ENCODE measurements at regions not wholly inside any gene's neighbourhood (a gene's known extent, or its start where the extent isn't known, plus 50 kb on each side); places are given as distances from the start of the nearest gene placed in this dataset.
"Not testable (repeated sequence)": the region's sequence is repeated elsewhere in the genome, so short reads cannot be mapped to it uniquely, and the experiment has no call there.

DNA sequence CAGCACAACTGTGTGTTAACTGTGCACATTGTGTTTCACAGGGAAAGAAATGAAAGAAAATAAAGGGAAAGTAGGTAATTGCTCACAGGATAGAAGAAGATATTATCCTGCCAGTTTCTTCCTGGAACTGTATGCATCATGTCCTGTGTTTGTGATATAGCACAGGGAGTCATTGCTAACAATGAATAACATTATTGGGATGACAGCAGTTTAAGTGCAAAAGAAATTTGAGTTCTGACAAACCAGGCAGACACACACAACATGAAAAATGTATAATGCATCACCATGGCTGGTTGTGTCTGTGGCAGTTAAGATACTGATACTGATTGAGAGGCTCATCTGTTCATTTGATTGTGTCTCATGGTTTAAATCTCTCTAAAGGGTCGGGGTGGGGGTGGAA is 145.4 kb downstream of the SPATA31D1 start:
- Histone ChIP-seq H3K27ac (ENCODE audit: low read length) (no peak overlapping the region), H3K4me3 (ENCODE audit: low read length) (no peak overlapping the region), H3K9me3 (ENCODE audit: control insufficient read depth, low read length) (no peaks in the 10 kb centered on the region), H3K27me3 (ENCODE audit: control insufficient read depth, insufficient read depth) (no peaks in the 10 kb centered on the region), H3K4me1 (ENCODE audit: control insufficient read depth, insufficient read depth, low read length) (no peaks in the 10 kb centered on the region)
- DNase-seq (no peak), ATAC-seq (no peak)
- intact Hi-C loops (cut with DNase I) = no loop called here
- 60% methylated on average over 1 of the region's 1 CpG for WGBS

DNA sequence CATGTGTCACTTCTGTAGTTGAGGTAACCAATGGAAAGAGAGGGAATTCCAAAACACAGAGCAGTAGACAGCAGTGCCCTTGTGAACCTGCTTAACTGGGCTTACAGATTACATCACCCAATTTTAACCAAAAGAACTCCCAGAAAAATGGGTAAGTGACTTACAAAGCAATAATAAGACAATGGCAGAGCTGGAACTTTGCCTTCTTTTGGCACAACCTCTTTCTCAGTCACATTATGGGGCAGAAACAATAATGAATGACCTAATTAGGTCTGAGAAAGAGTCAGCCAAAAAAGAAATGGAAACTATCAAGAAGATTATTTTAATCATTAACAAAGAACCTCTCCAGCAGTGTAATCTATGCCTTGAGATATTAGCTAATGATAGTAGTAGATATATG is 146.5 kb downstream of the SPATA31D1 start:
- DNase-seq (no peak), ATAC-seq (no peak)
- H3K4me3 ChIP-seq (ENCODE audit: low read length) = no peak overlapping the region
- no peaks in the 10 kb centered on the region for H3K27me3 ChIP-seq (ENCODE audit: control insufficient read depth, insufficient read depth)
- intact Hi-C loops (cut with DNase I) = no loop called here
- H3K9me3 ChIP-seq (ENCODE audit: control insufficient read depth, low read length) = no peaks in the 10 kb centered on the region
- H3K4me1 ChIP-seq (ENCODE audit: control insufficient read depth, insufficient read depth, low read length) = no peaks in the 10 kb centered on the region
- H3K27ac ChIP-seq (ENCODE audit: low read length) = no peak overlapping the region

DNA sequence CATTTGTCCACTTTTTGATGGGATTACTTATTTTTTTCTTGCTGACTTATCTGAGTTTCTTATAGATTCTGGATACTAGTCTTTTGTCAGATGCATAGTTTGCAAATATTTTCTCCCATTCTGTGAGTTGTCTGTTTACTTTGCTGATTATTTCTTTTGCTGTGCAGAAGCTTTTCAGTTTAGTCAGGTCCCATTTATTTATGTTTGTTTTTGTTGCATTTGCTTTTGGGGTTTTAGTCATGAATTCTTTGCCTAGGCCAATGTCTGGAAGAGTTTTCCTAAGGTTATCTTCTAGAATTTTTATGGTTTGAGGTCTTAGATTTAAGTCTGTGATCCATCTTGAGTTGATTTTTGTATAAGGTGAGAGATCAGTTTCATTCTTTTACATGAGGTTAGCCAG is 149.5 kb downstream of the SPATA31D1 start:
- ATAC-seq; H3K4me3 ChIP-seq (ENCODE audit: low read length); H3K9me3 ChIP-seq (ENCODE audit: control insufficient read depth, low read length); intact Hi-C loops (cut with DNase I); DNase-seq; H3K27ac ChIP-seq (ENCODE audit: low read length); H3K27me3 ChIP-seq (ENCODE audit: control insufficient read depth, insufficient read depth); H3K4me1 ChIP-seq (ENCODE audit: control insufficient read depth, insufficient read depth, low read length): not testable (repeated sequence)

DNA sequence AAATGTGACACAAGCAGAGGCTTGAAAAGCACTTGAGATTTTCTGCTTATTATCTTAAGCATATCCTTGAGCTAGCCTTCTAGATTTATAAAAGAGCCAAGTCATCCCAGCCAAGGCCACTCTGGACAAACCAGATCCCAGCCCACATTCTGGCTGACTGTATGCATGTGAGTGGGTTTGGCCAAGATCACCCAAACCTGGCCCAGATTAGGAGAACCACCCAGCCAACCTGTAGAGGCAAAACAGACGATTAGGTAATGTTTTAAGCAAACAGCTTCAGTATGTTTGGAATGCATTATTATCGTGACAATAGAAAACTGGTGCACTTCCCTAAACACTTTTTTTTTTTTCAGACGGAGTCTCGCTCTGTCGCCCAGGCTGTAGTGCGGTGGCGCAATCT is 151.9 kb downstream of the SPATA31D1 start:
- 88% methylated on average over 7 of the region's 7 CpGs for WGBS
- ATAC-seq = no peak
- Histone ChIP-seq H3K9me3 (ENCODE audit: control insufficient read depth, low read length) (no peaks in the 10 kb centered on the region), H3K27me3 (ENCODE audit: control insufficient read depth, insufficient read depth) (no peaks in the 10 kb centered on the region), H3K4me1 (ENCODE audit: control insufficient read depth, insufficient read depth, low read length) (no peaks in the 10 kb centered on the region), H3K4me3 (ENCODE audit: low read length) (no peak overlapping the region), H3K27ac (ENCODE audit: low read length) (no peak overlapping the region)
- intact Hi-C loops (cut with DNase I) = no loop called here
- no peak for DNase-seq

DNA sequence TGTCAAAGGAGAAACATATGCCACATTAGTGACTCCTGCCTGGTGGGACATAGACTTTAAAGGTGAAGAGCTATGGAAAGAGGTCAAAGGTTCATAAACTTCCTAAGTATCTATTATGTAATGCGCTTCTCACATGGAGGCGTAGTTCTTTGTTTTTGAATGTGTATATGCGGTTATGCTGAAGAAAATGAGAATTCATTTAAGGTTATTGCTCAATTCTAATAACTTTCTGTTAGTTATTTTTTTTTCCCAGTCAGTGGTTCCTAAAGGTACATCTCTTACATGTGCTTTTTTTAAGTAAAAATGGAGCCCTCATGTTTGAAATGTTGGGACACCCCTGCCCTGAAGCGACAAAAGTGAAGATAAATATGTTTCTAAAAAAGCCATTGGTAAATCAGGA is 156.2 kb downstream of the SPATA31D1 start:
- Histone ChIP-seq H3K27ac (ENCODE audit: low read length) (no peak overlapping the region), H3K9me3 (ENCODE audit: control insufficient read depth, low read length) (no peaks in the 10 kb centered on the region), H3K27me3 (ENCODE audit: control insufficient read depth, insufficient read depth) (no peaks in the 10 kb centered on the region), H3K4me1 (ENCODE audit: control insufficient read depth, insufficient read depth, low read length) (no peaks in the 10 kb centered on the region), H3K4me3 (ENCODE audit: low read length) (no peak overlapping the region)
- intact Hi-C loops (cut with DNase I) = no loop called here
- DNase-seq = no peak
- WGBS = 96% methylated on average over 4 of the region's 4 CpGs
- no peak for ATAC-seq

DNA sequence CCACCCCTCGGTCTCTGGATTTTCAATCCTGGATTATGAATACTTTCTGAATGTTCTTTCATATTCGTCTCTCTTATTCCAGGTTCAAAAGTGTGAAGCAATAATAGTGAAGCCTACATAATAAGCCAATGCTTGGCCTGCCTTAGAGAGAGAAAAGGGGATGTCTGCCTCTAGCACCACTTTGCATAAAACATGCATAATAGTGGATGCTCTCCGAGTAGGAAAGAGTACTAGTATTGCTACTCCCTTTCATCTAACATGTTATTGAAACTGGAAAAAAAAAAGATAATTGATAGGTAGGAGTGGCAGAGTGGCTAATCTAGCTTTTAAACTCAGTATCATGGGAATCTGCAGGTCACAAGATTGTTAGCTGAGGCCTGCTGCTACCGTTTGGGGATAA is 158.1 kb downstream of the SPATA31D1 start:
- Histone ChIP-seq H3K4me3 (ENCODE audit: low read length) (no peak overlapping the region), H3K9me3 (ENCODE audit: control insufficient read depth, low read length) (no peaks in the 10 kb centered on the region), H3K27me3 (ENCODE audit: control insufficient read depth, insufficient read depth) (no peaks in the 10 kb centered on the region), H3K4me1 (ENCODE audit: control insufficient read depth, insufficient read depth, low read length) (no peaks in the 10 kb centered on the region), H3K27ac (ENCODE audit: low read length) (no peak overlapping the region)
- 83% methylated on average over 4 of the region's 4 CpGs for WGBS
- intact Hi-C loops (cut with DNase I) = no loop called here
- DNase-seq (no peak), ATAC-seq (no peak)

DNA sequence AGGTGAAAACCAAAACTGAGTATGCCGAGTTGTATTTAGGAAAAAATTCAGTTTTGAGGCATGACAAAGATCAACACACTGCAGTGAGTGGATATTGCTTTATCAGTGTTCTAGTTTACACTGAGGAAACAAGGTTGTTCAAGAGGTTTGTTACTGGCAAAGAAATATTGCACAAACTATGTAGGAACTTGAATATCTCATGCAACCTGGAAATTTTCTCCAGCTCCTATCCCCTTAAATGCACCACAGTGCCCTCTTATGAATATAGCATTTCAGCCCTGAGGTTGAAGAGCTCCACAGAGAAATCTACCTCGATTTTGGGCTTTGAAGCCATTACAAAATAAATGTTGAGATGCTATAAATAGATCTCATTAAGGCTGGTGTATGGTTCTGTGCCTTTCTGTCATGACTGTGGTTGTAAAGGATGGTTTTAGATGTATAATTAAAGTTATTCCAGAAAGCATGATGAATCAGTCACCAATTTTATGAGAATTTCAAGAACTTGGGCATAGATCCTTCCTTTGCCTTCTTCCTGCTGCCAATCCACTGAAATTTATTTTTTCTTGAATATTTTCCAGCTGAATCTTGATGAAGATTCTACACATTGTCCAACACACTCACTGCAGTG is 159.3 kb downstream of the SPATA31D1 start:
- intact Hi-C loops (cut with DNase I) = no loop called here
- H3K4me3 ChIP-seq (ENCODE audit: low read length) = no peak overlapping the region
- ATAC-seq (no peak), DNase-seq (no peak)
- no peaks in the 10 kb centered on the region for H3K4me1 ChIP-seq (ENCODE audit: control insufficient read depth, insufficient read depth, low read length)
- 61% methylated on average over 2 of the region's 2 CpGs for WGBS
- no peaks in the 10 kb centered on the region for H3K9me3 ChIP-seq (ENCODE audit: control insufficient read depth, low read length)
- H3K27me3 ChIP-seq (ENCODE audit: control insufficient read depth, insufficient read depth) = no peaks in the 10 kb centered on the region
- H3K27ac ChIP-seq (ENCODE audit: low read length) = no peak overlapping the region

DNA sequence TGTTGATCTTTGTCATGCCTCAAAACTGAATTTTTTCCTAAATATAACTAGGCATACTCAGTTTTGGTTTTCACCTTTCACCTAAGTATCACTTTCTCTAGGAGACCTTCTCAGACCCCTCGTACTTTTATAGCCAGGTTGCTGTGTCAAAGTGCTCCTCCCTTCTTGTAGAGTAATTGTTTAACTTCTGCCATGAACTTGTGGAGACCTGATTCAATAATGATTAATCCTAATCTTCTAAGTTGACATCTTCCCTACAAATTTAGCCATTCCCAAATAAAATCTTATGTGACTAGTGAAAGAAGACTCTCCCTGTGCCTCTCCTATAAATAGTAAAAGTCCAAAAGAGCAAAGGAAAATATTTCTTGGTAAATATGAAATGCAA is 159.8 kb downstream of the SPATA31D1 start:
- WGBS = 79% methylated on average over 1 of the region's 1 CpG
- no peak for ATAC-seq
- DNase-seq = no peak
- Histone ChIP-seq H3K27me3 (ENCODE audit: control insufficient read depth, insufficient read depth) (no peaks in the 10 kb centered on the region), H3K27ac (ENCODE audit: low read length) (no peak overlapping the region), H3K4me3 (ENCODE audit: low read length) (no peak overlapping the region), H3K9me3 (ENCODE audit: control insufficient read depth, low read length) (no peaks in the 10 kb centered on the region), H3K4me1 (ENCODE audit: control insufficient read depth, insufficient read depth, low read length) (no peaks in the 10 kb centered on the region)
- intact Hi-C loops (cut with DNase I) = no loop called here

DNA sequence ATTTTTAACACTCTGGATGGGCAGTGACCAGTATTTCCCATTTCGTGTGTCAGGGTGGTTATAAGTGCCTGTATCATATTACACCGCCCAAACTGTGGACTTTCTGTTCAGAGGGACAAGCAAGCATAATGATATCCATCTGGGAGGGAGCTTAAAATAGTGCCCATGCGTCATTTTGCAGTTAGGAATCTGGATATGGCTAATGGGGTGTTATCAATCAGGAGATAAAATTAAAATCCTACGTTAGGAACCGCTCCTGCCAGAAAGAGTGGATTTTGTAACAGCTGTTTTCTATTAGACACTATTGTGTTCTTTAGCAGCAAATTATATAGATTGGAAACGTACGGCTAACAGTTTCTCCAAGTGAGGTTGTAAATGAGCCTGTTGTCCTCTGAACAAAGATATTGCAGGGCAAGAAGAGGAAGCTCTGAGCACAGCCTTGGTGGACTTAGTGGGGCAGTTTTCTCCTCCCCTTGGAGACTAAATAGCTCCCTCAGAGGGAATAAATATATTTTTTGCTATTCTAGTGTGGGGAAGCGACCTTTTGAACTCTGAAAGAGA is 160.4 kb downstream of the SPATA31D1 start:
- Histone ChIP-seq H3K27me3 (ENCODE audit: control insufficient read depth, insufficient read depth) (no peaks in the 10 kb centered on the region), H3K9me3 (ENCODE audit: control insufficient read depth, low read length) (no peaks in the 10 kb centered on the region), H3K4me1 (ENCODE audit: control insufficient read depth, insufficient read depth, low read length) (no peaks in the 10 kb centered on the region), H3K4me3 (ENCODE audit: low read length) (no peak overlapping the region), H3K27ac (ENCODE audit: low read length) (no peak overlapping the region)
- 31% methylated on average over 8 of the region's 8 CpGs for WGBS
- DNase-seq (no peak), ATAC-seq (no peak)
- intact Hi-C loops (cut with DNase I) = no loop called here

DNA sequence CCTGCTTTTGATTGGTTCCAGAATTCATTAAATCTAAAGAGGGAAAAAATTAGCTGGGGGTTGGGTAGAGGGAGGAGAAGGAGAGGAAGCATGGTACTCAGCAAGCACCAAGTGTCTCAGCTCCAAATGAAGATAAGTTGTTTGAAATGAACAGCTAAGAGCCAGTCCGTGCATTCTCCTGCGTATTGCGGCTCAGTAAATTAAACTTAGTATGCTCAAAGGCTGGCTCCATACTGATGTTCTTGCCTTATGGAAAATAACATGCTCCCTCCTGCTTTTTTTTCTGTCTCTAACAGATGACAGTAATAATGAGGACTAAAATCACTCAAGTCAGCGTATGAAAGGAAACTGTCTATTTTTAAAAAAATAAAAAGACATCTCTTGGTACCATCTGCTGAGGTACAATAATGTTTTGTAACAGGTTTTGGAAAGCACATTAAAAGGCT is 161.0 kb downstream of the SPATA31D1 start:
- WGBS = 62% methylated on average over 4 of the region's 4 CpGs
- no peak overlapping the region for H3K27ac ChIP-seq (ENCODE audit: low read length)
- ATAC-seq = no peak
- no peak overlapping the region for H3K4me3 ChIP-seq (ENCODE audit: low read length)
- no peak for DNase-seq
- intact Hi-C loops (cut with DNase I) = no loop called here
- H3K9me3 ChIP-seq (ENCODE audit: control insufficient read depth, low read length) = no peaks in the 10 kb centered on the region
- no peaks in the 10 kb centered on the region for H3K27me3 ChIP-seq (ENCODE audit: control insufficient read depth, insufficient read depth)
- H3K4me1 ChIP-seq (ENCODE audit: control insufficient read depth, insufficient read depth, low read length) = no peaks in the 10 kb centered on the region

DNA sequence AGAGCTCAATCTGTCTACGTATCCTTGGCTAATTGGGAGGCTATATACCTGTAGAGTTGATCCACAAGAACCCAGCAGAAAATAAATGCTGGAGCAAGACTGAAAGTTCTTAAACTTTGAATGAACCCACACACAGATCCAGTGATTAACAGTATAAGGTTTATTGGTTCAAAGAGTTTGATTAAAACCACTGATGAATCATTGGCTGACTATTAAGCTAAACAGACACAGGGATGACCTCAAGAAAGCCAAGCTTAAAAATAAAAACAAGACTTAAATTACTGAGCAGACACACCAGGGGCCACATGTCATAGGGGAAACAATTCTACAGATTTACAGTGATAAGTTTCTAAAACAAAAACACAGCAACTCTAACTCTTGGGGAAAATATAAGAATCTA is 163.6 kb downstream of the SPATA31D1 start:
- Histone ChIP-seq H3K4me3 (ENCODE audit: low read length) (no peak overlapping the region), H3K27ac (ENCODE audit: low read length) (no peak overlapping the region), H3K4me1 (ENCODE audit: control insufficient read depth, insufficient read depth, low read length) (no peaks in the 10 kb centered on the region), H3K27me3 (ENCODE audit: control insufficient read depth, insufficient read depth) (no peaks in the 10 kb centered on the region), H3K9me3 (ENCODE audit: control insufficient read depth, low read length) (no peaks in the 10 kb centered on the region)
- DNase-seq (no peak), ATAC-seq (no peak)
- intact Hi-C loops (cut with DNase I) = no loop called here
- WGBS = 91% methylated on average over 1 of the region's 1 CpG

DNA sequence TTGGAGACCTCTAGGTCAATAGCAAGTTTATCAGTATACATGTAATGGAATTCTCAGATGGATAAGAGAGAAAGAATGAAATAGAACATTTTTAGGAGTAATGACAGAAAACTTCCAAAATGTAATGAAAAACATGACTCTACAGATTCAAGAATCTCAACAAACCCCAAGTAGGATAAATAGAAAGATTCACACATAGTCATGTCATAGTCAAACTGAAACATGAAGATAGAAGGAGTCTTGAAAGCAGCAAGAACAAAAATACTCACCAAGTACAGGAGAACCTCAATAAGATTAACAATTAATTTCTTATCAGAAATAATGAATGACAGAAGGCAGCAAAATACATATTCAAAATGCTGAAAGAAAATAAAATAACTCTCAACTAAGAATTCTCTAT is 164.5 kb downstream of the SPATA31D1 start:
- Histone ChIP-seq H3K27ac (ENCODE audit: low read length) (no peak overlapping the region), H3K4me3 (ENCODE audit: low read length) (no peak overlapping the region), H3K9me3 (ENCODE audit: control insufficient read depth, low read length) (no peaks in the 10 kb centered on the region), H3K4me1 (ENCODE audit: control insufficient read depth, insufficient read depth, low read length) (no peaks in the 10 kb centered on the region), H3K27me3 (ENCODE audit: control insufficient read depth, insufficient read depth) (no peaks in the 10 kb centered on the region)
- ATAC-seq = no peak
- intact Hi-C loops (cut with DNase I) = no loop called here
- DNase-seq = no peak

All from right cardiac atrium (tissue), 5 donors.